Fibroblast of skin of left quadriceps (primary cell): ENCODE measurements at regions not wholly inside any gene's neighbourhood (a gene's known extent, or its start where the extent isn't known, plus 50 kb on each side); places are given as distances from the start of the nearest gene placed in this dataset.
A peak's percentile ranks its signal among the peaks of the same experiment; 100 is the strongest.
"Not testable (repeated sequence)": the region's sequence is repeated elsewhere in the genome, so short reads cannot be mapped to it uniquely, and the experiment has no call there.

Experiments used
- DNase-seq, 2 experiments: peaks; one replicate each; pipeline ENCODE4 v3.0.0-alpha.2; 2013; ENCODE audit warnings: low read depth in 2 of 2

DNA sequence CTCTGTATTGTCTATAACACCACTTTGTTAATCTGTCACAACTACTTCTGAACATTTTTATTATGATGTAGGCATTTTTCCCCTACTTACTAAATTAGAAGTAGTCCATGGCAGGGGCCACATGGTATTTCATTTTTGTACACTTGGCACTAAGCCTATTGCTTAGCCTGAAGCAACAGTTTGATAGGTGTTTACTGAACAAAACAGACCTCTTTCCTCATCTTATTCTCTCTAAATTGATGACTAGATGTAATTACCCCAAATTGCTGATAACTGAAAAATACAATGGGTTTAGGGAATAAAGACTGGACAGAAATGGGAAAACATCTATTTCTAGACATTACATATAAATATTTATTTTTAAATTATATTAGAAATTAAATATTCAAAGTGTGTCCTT is 633.8 kb downstream of the SLCO4C1 start:
- DNase-seq: no peak

DNA sequence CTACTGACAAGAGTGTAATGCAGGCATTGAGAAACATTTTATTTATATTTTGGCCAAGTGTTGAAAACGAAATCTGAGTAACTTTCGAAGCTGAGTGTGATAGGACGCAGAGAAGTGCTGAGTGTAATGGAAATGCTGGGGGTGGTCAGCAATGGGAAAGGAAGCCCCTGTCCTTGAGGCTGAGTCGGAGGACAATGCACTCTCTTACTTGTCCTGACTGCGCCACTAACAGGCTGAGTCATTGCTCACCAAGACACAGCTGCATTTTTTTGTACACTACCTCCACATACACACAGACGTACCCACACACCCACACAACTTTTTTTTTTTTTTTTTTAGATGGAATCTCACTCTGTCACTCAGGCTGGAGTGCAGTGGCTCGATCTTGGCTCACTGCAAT is 637.7 kb downstream of the SLCO4C1 start:
- DNase-seq: no peak

GRCh38 chr5:101653996-101654395 is 642.1 kb downstream of the SLCO4C1 start:
- DNase-seq: no peak

DNA sequence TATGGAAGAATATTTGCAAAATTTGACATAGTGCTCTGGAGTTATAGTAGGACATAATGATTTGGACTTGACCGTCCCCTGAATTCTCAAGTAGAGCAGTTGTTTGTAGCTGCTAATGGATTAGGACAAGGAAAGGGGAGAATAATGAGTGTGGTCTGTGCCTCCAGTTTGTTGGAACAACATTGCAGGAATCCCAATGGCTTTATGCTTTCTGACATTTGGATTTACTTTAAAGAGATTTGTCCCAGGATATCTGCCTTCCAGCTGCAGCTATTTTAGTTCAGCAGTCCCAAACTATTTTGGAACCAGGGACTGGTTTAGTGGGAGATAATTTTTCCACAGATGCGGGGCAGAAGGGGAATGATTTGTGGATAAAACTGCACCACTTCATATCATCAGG is 648.2 kb downstream of the SLCO4C1 start:
- DNase-seq: no peak

DNA sequence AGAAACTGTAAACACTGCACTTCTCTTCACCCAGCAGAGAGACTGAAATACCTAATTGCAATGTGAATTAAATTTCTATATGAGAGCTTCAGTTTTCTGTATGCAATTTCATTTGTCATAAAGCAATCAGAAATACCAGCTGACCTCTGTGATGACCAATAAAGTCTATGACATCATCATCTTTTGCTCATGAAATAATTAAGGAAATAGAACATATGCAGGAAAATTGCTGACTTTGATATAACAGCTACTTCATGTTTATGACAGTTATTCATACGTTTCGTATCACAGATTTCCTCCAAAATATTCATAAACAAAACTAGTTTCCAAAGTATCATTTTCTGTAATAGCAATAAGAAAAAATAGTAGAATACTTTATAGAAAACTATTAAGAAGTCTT is 652.3 kb downstream of the SLCO4C1 start:
- DNase-seq: no peak

DNA sequence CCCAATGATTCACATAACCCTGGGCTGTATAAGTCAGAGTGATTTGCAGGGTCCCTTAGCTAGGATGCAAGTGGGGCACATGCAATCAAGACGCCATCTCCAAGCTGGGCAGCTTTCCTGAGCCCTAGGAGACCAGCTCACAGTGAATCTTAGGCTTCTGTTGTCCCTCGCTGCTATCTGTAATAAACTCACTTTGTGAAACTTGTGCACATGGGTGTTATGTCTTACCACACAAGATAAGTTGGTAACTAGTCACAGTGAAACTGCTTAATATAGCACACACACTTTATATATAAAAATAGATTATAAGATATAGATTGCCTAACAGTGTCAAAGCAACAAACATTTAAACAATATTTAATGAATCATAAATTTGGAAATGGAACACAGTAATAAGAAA is 658.5 kb downstream of the SLCO4C1 start:
- DNase-seq: no peak

DNA sequence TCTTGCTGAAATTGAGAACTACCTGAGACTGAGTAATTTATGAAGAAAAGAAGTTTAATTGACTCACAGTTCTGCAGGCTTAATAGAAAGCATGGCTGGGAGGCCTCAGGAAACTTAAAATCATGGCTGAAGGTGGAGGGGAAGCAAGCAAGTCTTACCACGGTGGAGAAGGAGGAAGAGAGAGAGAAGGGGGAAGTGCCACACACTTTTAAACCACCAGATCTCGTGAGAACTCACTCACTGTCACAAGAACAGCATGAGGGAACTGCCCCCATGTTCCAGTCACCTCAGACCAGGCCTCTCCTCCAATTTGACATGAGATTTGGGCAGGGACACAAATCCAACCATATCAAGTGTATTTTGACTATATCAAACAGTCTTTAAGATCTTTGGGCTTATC is 668.3 kb downstream of the SLCO4C1 start:
- DNase-seq: not testable (repeated sequence)

GRCh38 chr5:101626572-101626971 is 669.5 kb downstream of the SLCO4C1 start:
- DNase-seq: no peak

DNA sequence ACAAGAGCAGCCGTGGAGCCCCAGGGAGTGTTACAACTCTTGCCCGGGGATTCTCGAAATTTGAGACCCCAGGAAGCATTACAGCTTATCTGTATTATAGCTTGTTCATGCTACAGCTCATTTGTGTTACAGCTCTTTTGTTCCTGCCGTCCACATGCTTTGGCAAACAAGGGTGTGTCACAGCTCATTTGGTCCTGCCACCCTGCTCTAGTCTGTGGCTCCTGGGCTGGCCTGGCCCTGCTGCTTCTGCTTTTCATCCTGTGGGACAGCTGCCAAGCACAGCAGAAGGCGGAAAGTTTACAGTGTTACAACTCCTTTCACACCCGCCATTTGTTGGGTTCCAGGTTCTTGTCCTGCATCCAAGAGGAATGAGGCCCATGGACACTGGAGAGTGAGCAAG is 685.0 kb downstream of the SLCO4C1 start:
- no peak for DNase-seq

DNA sequence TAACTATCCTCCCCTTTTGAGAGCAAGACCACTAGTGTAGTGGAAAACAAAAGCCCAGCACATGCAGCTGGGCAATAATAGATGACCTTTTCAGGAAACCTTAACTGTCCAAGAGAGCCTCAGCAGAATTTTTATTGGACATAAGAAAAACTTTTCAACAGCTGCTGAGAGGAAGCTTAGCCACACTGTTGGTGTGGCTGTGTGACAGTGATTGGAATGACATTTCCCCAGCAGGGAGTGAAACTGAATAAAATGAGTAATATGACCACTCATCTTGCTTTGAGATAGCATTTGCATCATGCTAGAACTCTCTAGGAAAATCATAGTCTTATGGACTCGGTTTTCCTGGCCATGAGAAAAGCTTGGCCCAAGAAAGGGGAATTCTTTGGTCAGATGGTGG is 687.8 kb downstream of the SLCO4C1 start:
- DNase-seq: no peak

- no peak for DNase-seq
These were observed 690.4 kb downstream of the SLCO4C1 start for GRCh38 chr5:101605700-101606099.

DNA sequence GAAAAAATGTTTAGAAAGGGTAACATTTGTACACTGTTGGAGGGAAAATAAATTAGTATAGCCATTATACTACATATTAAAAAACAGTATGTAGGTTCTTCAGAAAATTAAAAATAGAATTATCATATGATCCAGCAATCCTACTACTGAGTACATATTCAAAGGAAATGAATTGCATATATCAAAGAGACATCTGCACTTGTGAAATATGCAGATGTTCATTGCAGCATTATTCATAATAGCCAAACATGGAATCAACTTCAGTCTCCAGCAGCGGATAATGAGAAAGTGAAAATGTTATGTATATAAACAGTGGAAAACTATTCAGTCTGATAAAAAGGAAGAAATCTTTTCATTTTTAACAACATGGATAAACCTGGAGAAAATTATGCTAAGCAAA is 695.5 kb downstream of the SLCO4C1 start:
- DNase-seq: no peak

GRCh38 chr5:101590384-101590783 is 687.3 kb upstream of the ST8SIA4 start:
- DNase-seq: no peak

DNA sequence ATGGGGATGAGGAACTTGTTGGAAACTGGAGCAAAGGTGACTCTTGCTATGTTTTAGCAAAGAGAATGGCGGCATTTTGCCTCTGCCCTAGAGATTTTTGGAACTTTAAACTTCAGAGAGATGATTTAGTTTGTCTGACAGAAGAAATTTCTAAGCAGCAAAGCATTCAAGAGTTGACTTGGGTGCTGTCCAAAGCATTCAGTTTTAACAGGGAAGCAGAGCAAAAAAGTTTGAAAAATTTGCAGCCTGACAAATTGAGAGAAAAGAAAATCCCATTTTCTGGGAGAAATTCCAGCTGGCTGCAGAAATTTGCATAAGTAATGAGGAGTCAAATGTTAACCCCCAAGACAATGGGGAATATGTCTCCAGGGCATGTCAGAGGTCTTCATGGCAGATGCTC is 682.3 kb upstream of the ST8SIA4 start:
- no peak for DNase-seq

DNA sequence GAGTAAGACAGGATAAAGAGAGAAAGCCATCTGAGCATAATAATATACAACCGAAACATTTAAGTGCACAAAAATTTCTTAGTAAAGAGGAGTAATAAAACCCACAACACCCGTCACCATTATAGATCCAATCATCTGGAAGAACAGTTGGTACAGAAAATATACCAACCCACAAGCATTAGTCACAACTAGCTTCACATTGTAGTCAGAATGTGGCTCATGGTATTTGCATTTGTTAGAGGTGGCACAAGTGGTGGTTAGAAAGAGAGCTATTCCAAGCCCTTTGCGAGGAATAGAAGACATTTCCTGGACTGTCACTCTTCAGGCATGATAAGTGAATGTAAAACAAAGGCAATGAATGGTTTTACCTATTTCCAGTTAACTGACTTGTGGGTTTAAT is 677.5 kb upstream of the ST8SIA4 start:
- no peak for DNase-seq

DNA sequence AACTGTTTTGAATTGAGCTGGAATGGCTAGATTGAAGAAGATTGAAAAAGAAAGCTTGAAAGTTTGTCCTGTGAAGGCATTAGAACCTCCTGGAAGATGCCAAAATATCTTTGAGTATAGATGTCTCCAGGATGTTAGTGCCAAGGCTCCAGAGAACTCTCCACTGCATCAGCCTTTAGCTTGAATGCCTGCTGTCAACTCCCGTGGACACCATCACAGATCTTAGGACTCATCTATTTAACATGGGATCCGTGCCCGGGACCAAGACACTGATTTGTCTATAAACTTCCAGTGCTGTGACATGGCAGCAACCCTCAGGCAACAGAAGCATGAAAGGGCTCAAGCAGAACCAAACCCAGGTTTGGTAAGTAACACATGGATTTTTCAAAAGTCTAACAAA is 670.9 kb upstream of the ST8SIA4 start:
- DNase-seq: no peak

GRCh38 chr5:101561018-101561417 is 657.9 kb upstream of the ST8SIA4 start:
- DNase-seq: no peak

- DNase-seq: no peak
These were observed 640.7 kb upstream of the ST8SIA4 start for GRCh38 chr5:101543780-101544179.

DNA sequence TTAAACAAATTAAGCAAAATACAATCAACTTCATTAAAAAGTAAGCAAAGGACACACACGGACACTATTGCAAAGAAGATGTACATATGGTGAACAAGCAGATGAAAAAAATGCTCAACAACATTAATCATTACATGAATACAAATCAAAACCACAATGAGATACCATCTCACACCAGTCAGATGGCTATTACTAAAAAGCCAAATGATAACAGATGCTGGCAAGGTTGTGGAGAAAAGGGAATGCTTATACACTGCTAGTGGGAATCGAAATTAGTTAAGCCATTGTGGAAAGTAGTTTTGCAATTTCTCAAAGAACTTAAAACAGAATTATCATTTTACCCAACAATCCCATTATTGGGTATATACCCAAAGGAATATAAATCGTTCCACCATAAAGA is 636.2 kb upstream of the ST8SIA4 start:
- DNase-seq: peak; percentile 24 to 26

- no peak for DNase-seq
These were observed 632.5 kb upstream of the ST8SIA4 start for GRCh38 chr5:101535626-101536025.

GRCh38 chr5:101534491-101535110 is 631.5 kb upstream of the ST8SIA4 start:
- peak; percentile 17 to 24 for DNase-seq

DNA sequence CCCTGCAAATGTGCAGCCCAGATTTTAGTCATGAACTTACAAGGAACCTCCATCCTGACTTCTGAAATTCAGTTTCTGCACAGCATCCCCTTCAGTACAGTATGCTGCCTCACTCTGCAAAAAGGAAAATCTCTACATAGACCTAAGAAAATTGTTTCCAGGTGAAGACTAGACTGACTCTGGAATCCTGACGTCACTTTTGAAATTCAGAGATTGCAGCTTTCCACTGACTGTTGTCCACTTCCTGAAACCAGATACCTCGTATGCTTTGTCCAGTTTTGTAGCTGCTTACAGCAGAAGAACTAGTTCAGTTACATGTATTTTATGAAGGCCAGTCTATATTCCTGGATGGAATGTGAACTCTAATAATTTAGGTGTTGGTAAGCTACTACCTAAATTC is 629.3 kb upstream of the ST8SIA4 start:
- peak in 1 of 2 experiments; percentile 15 for DNase-seq

DNA sequence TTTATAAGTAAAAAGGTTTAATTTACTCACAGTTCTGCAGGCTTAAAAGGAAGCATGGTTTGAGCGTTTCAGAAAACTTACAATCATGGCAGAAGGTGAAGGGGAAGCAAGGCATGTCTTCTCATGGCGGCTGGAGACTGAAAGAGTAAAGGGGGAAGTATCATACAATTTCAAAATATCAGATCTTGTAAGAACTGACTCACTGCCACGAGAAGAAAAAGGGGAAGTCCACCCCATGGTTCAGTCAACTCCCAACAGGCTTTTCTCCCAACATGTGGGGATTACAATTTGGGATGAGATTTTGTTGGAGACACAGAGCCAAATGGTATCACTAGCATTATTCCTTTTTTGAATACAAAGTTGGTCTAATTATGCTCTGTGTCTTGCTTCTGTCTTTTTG is 627.9 kb upstream of the ST8SIA4 start:
- DNase-seq: no peak

DNA sequence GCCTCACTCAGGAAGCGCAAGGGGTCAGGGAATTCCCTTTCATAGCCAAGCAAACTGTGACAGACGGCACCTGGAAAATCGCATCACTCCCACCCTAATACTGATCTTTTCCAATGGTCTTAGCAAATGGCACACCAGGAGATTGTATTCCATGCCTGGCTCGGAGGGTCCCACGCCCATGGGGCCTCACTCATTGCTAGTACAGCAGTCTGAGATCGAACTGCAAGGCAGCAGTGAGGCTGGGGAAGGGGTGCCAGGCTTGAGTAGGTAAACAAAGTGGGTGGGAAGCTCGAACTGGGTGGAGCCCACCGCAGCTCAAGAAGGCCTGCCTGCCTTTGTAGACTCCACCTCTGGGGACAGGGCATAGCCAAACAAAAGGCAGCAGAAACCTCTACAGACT is 626.0 kb upstream of the ST8SIA4 start:
- not testable (repeated sequence) for DNase-seq
